IPS-18a (cell line): ENCODE measurements at regions not wholly inside any gene's neighbourhood (a gene's known extent, or its start where the extent isn't known, plus 50 kb on each side); places are given as distances from the start of the nearest gene placed in this dataset.
"Not testable (repeated sequence)": the region's sequence is repeated elsewhere in the genome, so short reads cannot be mapped to it uniquely, and the experiment has no call there.

Experiments
- H3K27ac ChIP-seq: one replicate; pipeline ENCODE4 v1.5.1; 2013; ENCODE audit warnings: low read length
- H3K27me3 ChIP-seq: one replicate; pipeline ENCODE4 v1.6.1; 2013; ENCODE audit warnings: mild to moderate bottlenecking, low read length; ENCODE audit not compliant: control insufficient read depth, insufficient read depth
- H3K36me3 ChIP-seq: one replicate; pipeline ENCODE4 v1.6.1; 2013; ENCODE audit warnings: low read depth, low read length; ENCODE audit not compliant: control insufficient read depth
- H3K4me1 ChIP-seq: one replicate; pipeline ENCODE4 v1.6.1; 2013; ENCODE audit warnings: low read depth, low read length; ENCODE audit not compliant: control insufficient read depth
- H3K4me3 ChIP-seq: one replicate; pipeline ENCODE4 v1.5.1; 2013; ENCODE audit warnings: low read length
- H3K9ac ChIP-seq: one replicate; pipeline ENCODE4 v1.6.1; 2013; ENCODE audit warnings: mild to moderate bottlenecking, low read length, moderate library complexity
- H3K9me3 ChIP-seq: one replicate; pipeline ENCODE4 v1.6.1; 2013; ENCODE audit warnings: low read depth, low read length; ENCODE audit not compliant: control insufficient read depth

DNA sequence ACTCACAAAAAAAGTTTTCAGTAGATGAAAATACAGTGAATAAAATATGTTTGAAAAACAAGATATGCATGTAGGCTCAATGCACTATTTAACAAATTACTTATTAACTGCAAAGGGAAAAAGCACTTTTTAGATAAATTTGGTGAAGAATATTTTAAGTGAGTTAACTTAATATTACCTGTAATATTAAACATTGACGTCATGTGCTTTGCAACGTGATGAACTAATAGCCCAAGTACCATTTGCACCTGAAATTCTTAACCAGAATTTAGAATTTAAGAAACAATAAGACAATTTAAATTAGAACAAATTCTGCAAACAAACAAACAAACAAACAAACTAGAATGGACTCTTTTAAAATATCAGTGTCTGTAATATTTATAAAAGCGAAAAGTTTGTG lies 659.0 kb upstream of the NOVA1 start:
- no peak overlapping the region for H3K27ac ChIP-seq
- no peak overlapping the region for H3K4me3 ChIP-seq
- no peaks in the 10 kb centered on the region for H3K9me3 ChIP-seq
- no peaks in the 10 kb centered on the region for H3K27me3 ChIP-seq
- no peaks in the 10 kb centered on the region for H3K36me3 ChIP-seq
- no peak overlapping the region for H3K9ac ChIP-seq
- no peaks in the 10 kb centered on the region for H3K4me1 ChIP-seq

GRCh38 chr14:27267876-27268275 lies 670.0 kb upstream of the NOVA1 start:
- Histone ChIP-seq H3K27me3 (no peaks in the 10 kb centered on the region), H3K36me3 (no peaks in the 10 kb centered on the region), H3K9ac (no peak overlapping the region), H3K9me3 (no peaks in the 10 kb centered on the region), H3K27ac (no peak overlapping the region), H3K4me1 (no peaks in the 10 kb centered on the region), H3K4me3 (no peak overlapping the region)

GRCh38 chr14:27270716-27271115 lies 672.9 kb upstream of the NOVA1 start:
- Histone ChIP-seq H3K4me1 (no peaks in the 10 kb centered on the region), H3K27me3 (no peaks in the 10 kb centered on the region), H3K27ac (no peak overlapping the region), H3K9me3 (no peaks in the 10 kb centered on the region), H3K36me3 (no peaks in the 10 kb centered on the region), H3K4me3 (no peak overlapping the region), H3K9ac (no peak overlapping the region)

DNA sequence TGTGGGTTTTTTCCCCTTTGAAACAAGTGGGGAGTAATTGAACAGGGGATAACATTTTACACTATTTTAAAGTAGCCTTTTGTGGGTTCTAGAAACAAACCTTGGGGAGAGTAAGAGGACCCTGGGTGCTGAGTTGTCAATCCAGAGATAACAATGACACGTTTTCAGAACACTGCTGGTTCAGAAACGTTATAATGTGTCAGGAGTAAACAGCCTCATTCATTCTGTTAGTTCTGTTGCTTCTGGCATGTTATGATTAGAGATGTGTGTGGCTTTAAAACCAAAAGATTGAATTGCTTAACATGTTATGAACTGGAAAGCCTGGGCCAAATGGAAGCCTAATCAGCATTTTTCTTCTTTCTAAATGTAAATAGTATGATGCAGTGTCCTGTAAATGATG lies 680.5 kb upstream of the NOVA1 start:
- Histone ChIP-seq H3K27ac (no peak overlapping the region), H3K27me3 (no peaks in the 10 kb centered on the region), H3K4me3 (no peak overlapping the region), H3K9me3 (no peaks in the 10 kb centered on the region), H3K9ac (no peak overlapping the region), H3K36me3 (no peaks in the 10 kb centered on the region), H3K4me1 (no peaks in the 10 kb centered on the region)

DNA sequence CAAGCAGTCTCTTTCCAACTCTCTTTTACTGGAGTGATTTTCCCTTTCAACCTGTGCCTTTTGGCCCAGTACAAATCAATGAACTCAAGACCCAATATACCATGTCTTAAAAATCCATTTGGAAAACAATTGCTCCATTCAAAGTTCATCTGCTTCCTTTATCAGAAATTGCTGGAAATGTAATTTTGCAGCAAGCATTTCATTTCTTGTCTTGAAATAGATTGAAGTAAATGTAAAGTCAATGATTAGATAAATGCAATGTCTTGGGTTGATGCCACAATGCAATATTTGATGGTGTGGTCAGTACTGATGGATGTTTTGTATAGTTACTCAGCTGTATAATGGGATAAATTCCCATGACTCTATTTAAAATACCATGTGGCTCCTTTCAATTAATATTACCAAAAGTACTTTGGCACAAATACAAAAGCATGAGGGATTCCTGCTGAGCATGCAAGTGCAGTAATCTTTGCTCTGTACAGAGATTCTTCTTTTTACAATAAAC lies 707.7 kb upstream of the NOVA1 start:
- no peaks in the 10 kb centered on the region for H3K36me3 ChIP-seq
- H3K4me3 ChIP-seq = no peak overlapping the region
- H3K9ac ChIP-seq = no peak overlapping the region
- H3K27me3 ChIP-seq = no peaks in the 10 kb centered on the region
- no peak overlapping the region for H3K27ac ChIP-seq
- peaks cover 11% of the 10 kb centered on the region for H3K9me3 ChIP-seq
- no peaks in the 10 kb centered on the region for H3K4me1 ChIP-seq

DNA sequence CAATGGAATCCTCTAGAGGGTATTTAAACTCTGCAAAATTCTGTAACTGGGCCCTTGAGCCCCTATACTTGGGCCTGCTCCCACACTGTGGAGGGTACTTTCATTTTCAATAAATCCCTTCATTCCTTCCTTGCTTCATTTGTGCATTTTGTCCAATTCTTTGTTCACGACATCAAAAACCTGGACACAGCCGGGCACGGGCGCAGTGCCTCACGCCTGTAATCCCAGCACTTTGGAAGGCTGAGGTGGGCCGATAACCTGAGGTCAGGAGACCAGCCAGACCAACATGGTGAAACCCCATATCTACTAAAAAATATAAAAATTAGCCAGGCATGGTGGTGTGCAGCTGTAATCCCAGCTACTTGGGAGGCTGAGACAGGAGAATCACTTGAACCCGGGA lies 714.9 kb upstream of the NOVA1 start:
- not testable (repeated sequence) for H3K27me3 ChIP-seq, H3K27ac ChIP-seq, H3K4me1 ChIP-seq, H3K9ac ChIP-seq, H3K4me3 ChIP-seq, H3K36me3 ChIP-seq
- peaks cover 14% of the 10 kb centered on the region for H3K9me3 ChIP-seq

- Histone ChIP-seq H3K27me3 (no peaks in the 10 kb centered on the region), H3K9me3 (peaks cover 11% of the 10 kb centered on the region), H3K4me1 (no peaks in the 10 kb centered on the region), H3K27ac (no peak overlapping the region), H3K9ac (no peak overlapping the region), H3K4me3 (no peak overlapping the region), H3K36me3 (no peaks in the 10 kb centered on the region)
Measured at GRCh38 chr14:27314231-27314630, 716.4 kb upstream of the NOVA1 start.

DNA sequence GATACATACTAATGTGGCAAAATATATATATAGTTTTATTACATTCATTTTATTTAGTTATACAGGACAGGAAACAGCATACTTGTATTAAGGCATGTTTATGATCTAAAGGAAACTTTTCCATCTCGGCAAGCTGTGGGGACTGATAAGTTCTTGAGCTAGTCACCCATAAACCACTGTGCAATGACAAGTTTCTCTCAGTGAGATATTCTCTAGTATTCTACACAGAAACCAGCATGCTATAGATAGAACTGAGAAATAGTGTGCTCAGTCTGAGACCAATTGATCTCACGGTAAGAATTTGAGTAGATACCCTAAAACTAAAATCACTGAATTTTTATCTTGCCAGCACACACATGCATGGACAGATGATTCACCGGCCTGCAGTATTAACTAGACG lies 717.6 kb upstream of the NOVA1 start:
- no peaks in the 10 kb centered on the region for H3K27me3 ChIP-seq
- no peaks in the 10 kb centered on the region for H3K36me3 ChIP-seq
- no peak overlapping the region for H3K4me3 ChIP-seq
- H3K9ac ChIP-seq = no peak overlapping the region
- H3K9me3 ChIP-seq = peaks cover 3% of the 10 kb centered on the region
- no peak overlapping the region for H3K27ac ChIP-seq
- H3K4me1 ChIP-seq = no peaks in the 10 kb centered on the region

GRCh38 chr14:27315947-27316346 lies 718.1 kb upstream of the NOVA1 start:
- Histone ChIP-seq H3K27ac (no peak overlapping the region), H3K36me3 (no peaks in the 10 kb centered on the region), H3K27me3 (no peaks in the 10 kb centered on the region), H3K4me3 (no peak overlapping the region), H3K9me3 (no peaks in the 10 kb centered on the region), H3K4me1 (no peaks in the 10 kb centered on the region), H3K9ac (no peak overlapping the region)

- no peaks in the 10 kb centered on the region for H3K36me3 ChIP-seq
- peaks cover 6% of the 10 kb centered on the region for H3K9me3 ChIP-seq
- H3K9ac ChIP-seq = no peak overlapping the region
- H3K4me3 ChIP-seq = no peak overlapping the region
- no peak overlapping the region for H3K27ac ChIP-seq
- H3K27me3 ChIP-seq = no peaks in the 10 kb centered on the region
- H3K4me1 ChIP-seq = no peaks in the 10 kb centered on the region
Measured at GRCh38 chr14:27318774-27319420, 721.1 kb upstream of the NOVA1 start.

- H3K9me3 ChIP-seq = peaks cover 15% of the 10 kb centered on the region
- H3K9ac ChIP-seq = no peak overlapping the region
- H3K4me3 ChIP-seq = no peak overlapping the region
- no peaks in the 10 kb centered on the region for H3K36me3 ChIP-seq
- no peak overlapping the region for H3K27ac ChIP-seq
- H3K4me1 ChIP-seq = no peaks in the 10 kb centered on the region
- H3K27me3 ChIP-seq = no peaks in the 10 kb centered on the region
Measured at GRCh38 chr14:27320261-27320660, 722.4 kb upstream of the NOVA1 start.

- Histone ChIP-seq H3K27me3 (no peaks in the 10 kb centered on the region), H3K4me3 (no peak overlapping the region), H3K9me3 (peaks cover 18% of the 10 kb centered on the region), H3K36me3 (no peaks in the 10 kb centered on the region), H3K27ac (no peak overlapping the region), H3K4me1 (no peaks in the 10 kb centered on the region), H3K9ac (no peak overlapping the region)
Measured at GRCh38 chr14:27327095-27327494, 729.3 kb upstream of the NOVA1 start.
